ENCODE measurements at regions not wholly inside any gene's neighbourhood (a gene's known extent, or its start where the extent isn't known, plus 50 kb on each side); places are given as distances from the start of the nearest gene placed in this dataset.

DNA sequence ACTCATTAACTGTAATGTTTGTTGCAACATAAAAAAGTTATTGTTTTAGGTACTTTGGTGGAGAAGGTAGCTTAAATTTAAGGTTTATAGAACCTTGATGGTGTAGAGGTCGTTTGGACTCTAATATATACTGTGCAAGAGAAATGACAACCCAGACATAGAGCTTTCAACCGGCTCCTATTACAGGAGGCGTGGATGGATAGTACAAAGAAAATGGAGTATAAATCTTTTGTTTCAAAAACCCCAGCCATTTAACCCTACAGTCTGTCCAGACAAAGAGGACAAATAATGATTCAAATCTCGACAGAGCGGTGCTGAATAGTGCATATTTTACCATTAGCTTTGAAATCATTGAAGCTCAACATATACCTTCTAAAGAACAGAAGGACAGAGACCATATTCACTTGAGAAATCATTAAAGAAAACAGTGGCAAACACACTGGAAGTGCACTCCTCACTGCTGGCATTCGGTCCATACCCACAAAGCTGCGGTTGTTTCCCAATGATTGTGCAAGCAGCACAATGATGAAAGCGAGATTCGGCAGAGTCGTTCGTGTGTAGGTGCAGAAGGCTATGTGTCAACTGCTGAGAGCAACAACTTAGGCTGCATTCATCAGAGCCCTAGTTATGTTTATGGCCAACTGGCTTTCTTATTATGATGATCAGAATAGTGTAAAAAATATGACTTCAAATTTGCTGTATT is 688.6 kb downstream of the NOVA1 start:
- no peak for ATAC-seq
- TF ChIP-seq ZFP3 (CRISPR knock-in tag; IDR thresholded peaks at IDR 0.05) (no peak), ZNF8 (CRISPR knock-in tag; IDR thresholded peaks at IDR 0.05) (no peak), ISL1 (CRISPR knock-in tag; IDR thresholded peaks at IDR 0.05) (no peak), TOX (CRISPR knock-in tag; IDR thresholded peaks at IDR 0.05; ENCODE audit: borderline replicate concordance) (no peak), ESRRG (CRISPR knock-in tag; IDR thresholded peaks at IDR 0.05) (no peak)

DNA sequence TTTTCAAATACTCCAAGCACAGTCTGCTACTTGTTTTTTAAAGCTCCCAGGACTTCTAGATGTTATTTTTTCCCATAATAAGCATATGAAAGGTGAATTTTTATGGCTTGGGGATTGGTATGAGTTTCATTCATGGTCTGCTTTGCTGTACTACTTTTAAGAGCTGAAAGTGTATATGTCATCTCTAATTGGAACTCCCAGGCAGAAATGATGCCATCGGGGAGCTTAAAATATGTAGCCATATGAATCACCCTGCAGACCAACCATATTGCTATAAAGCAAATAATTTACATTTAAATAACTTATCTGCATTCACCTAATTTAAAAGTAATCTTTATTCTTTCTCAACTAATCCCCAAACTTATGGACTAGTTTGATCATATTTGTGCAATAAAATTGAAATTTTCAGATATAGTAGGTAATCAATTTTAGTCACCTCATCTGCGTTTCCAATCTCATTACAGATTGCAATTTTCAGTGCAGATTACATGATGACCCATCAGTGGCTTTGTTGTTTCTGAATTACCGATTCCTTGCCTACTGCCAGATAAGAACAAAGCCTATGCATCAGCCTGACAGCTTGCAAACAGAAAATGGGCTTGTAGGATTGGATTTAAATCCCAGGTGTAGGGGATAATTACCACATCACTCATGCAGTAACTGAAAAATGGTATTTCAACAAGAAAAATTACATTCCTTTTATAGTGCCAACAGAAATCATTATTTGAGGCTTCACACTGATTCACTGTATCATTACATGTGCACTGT is 689.4 kb downstream of the NOVA1 start:
- no peak for ATAC-seq
- no peak for TF ChIP-seq ZC3H10 (CRISPR knock-in tag; IDR thresholded peaks at IDR 0.05)
- TF ChIP-seq ZNF565 (CRISPR knock-in tag; conservative IDR thresholded peaks at IDR 0.05; ENCODE audit: low read depth) = no peak
- TF ChIP-seq SNAI2 (CRISPR knock-in tag; IDR thresholded peaks at IDR 0.05) = no peak
- no peak for TF ChIP-seq CSDC2 (CRISPR knock-in tag; IDR thresholded peaks at IDR 0.05)
- TF ChIP-seq ZNF70 (CRISPR knock-in tag; IDR thresholded peaks at IDR 0.05) = no peak
- no peak for TF ChIP-seq TOX (CRISPR knock-in tag; IDR thresholded peaks at IDR 0.05; ENCODE audit: borderline replicate concordance)
- no peak for TF ChIP-seq RARB (CRISPR knock-in tag; IDR thresholded peaks at IDR 0.05)

DNA sequence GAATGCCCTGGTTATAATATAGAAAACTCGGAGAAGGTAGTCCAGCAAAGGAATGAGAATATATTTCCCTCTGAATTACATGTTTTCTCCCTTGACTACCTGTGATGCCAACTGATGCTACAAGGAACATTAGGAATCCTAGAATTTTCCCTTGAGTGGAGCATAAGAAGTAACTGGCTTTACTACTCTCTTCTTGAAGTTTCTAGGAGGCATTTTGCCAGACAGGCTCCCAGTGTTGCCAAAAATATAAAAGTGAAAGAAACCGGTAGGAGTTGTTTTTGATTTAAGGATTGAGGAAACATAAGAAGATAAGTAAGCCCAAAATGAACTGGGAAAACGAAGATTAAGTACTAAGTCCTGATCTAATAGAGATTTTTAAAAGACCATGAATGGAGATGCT is 693.4 kb downstream of the NOVA1 start:
- no peak for ATAC-seq

DNA sequence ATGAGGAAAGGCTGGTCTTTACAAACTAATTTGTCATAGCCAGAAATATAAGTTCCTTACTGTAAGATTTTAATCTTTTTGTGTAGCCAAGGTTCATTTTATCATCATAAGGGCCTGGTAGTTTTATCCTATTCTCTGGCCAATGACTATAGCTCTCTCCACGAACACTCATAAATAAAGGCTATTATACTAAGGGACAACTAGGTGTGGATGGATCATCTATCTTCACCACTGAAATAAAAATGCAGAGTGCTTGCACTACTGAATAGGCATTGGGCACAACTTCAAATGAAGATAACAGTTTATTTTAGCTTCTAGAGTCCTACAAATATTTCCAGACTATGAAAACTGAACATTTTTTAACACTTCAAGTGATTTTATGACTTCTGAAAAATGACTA is 698.6 kb downstream of the NOVA1 start:
- TF ChIP-seq SNAI2 (CRISPR knock-in tag; IDR thresholded peaks at IDR 0.05) (no peak), ZNF70 (CRISPR knock-in tag; IDR thresholded peaks at IDR 0.05) (no peak), TCF4 (CRISPR knock-in tag; IDR thresholded peaks at IDR 0.05; ENCODE audit: borderline replicate concordance) (no peak), ZNF565 (CRISPR knock-in tag; conservative IDR thresholded peaks at IDR 0.05; ENCODE audit: low read depth) (no peak), BACH2 (CRISPR knock-in tag; IDR thresholded peaks at IDR 0.05; ENCODE audit: borderline replicate concordance) (no peak), PPARA (CRISPR knock-in tag; IDR thresholded peaks at IDR 0.05; ENCODE audit: borderline replicate concordance) (no peak), RARB (CRISPR knock-in tag; IDR thresholded peaks at IDR 0.05) (no peak), ISL1 (CRISPR knock-in tag; IDR thresholded peaks at IDR 0.05) (no peak)
- TF ChIP-seq, protein P1, sequence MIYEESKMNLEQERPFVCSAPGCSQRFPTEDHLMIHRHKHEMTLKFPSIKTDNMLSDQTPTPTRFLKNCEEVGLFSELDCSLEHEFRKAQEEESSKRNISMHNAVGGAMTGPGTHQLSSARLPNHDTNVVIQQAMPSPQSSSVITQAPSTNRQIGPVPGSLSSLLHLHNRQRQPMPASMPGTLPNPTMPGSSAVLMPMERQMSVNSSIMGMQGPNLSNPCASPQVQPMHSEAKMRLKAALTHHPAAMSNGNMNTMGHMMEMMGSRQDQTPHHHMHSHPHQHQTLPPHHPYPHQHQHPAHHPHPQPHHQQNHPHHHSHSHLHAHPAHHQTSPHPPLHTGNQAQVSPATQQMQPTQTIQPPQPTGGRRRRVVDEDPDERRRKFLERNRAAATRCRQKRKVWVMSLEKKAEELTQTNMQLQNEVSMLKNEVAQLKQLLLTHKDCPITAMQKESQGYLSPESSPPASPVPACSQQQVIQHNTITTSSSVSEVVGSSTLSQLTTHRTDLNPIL (CRISPR knock-in tag; IDR thresholded peaks at IDR 0.05; ENCODE audit: low read depth) = no peak
- TF ChIP-seq, protein P2, sequence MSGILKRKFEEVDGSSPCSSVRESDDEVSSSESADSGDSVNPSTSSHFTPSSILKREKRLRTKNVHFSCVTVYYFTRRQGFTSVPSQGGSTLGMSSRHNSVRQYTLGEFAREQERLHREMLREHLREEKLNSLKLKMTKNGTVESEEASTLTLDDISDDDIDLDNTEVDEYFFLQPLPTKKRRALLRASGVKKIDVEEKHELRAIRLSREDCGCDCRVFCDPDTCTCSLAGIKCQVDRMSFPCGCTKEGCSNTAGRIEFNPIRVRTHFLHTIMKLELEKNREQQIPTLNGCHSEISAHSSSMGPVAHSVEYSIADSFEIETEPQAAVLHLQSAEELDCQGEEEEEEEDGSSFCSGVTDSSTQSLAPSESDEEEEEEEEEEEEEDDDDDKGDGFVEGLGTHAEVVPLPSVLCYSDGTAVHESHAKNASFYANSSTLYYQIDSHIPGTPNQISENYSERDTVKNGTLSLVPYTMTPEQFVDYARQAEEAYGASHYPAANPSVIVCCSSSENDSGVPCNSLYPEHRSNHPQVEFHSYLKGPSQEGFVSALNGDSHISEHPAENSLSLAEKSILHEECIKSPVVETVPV (CRISPR knock-in tag; IDR thresholded peaks at IDR 0.05) = no peak
- no peak for ATAC-seq

More for the DNA sequence above, 693.4 kb downstream of the NOVA1 start:
- TF ChIP-seq ZNF70 (CRISPR knock-in tag; IDR thresholded peaks at IDR 0.05) (no peak), ZNF565 (CRISPR knock-in tag; conservative IDR thresholded peaks at IDR 0.05; ENCODE audit: low read depth) (no peak), ISL1 (CRISPR knock-in tag; IDR thresholded peaks at IDR 0.05) (no peak), ZC3H10 (CRISPR knock-in tag; IDR thresholded peaks at IDR 0.05) (no peak), ZFP3 (CRISPR knock-in tag; IDR thresholded peaks at IDR 0.05) (no peak), PPARA (CRISPR knock-in tag; IDR thresholded peaks at IDR 0.05; ENCODE audit: borderline replicate concordance) (no peak), TCF4 (CRISPR knock-in tag; IDR thresholded peaks at IDR 0.05; ENCODE audit: borderline replicate concordance) (no peak), GLIS3 (CRISPR knock-in tag; IDR thresholded peaks at IDR 0.05) (no peak), BACH2 (CRISPR knock-in tag; IDR thresholded peaks at IDR 0.05; ENCODE audit: borderline replicate concordance) (no peak), ZFP30 (CRISPR knock-in tag; IDR thresholded peaks at IDR 0.05) (no peak), ESRRG (CRISPR knock-in tag; IDR thresholded peaks at IDR 0.05) (no peak)
- TF ChIP-seq, protein P3, sequence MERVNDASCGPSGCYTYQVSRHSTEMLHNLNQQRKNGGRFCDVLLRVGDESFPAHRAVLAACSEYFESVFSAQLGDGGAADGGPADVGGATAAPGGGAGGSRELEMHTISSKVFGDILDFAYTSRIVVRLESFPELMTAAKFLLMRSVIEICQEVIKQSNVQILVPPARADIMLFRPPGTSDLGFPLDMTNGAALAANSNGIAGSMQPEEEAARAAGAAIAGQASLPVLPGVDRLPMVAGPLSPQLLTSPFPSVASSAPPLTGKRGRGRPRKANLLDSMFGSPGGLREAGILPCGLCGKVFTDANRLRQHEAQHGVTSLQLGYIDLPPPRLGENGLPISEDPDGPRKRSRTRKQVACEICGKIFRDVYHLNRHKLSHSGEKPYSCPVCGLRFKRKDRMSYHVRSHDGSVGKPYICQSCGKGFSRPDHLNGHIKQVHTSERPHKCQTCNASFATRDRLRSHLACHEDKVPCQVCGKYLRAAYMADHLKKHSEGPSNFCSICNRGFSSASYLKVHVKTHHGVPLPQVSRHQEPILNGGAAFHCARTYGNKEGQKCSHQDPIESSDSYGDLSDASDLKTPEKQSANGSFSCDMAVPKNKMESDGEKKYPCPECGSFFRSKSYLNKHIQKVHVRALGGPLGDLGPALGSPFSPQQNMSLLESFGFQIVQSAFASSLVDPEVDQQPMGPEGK (CRISPR knock-in tag; IDR thresholded peaks at IDR 0.05; ENCODE audit: borderline replicate concordance) = no peak
- TF ChIP-seq, protein P1 (CRISPR knock-in tag; IDR thresholded peaks at IDR 0.05; ENCODE audit: low read depth) = no peak
- TF ChIP-seq, protein P4, sequence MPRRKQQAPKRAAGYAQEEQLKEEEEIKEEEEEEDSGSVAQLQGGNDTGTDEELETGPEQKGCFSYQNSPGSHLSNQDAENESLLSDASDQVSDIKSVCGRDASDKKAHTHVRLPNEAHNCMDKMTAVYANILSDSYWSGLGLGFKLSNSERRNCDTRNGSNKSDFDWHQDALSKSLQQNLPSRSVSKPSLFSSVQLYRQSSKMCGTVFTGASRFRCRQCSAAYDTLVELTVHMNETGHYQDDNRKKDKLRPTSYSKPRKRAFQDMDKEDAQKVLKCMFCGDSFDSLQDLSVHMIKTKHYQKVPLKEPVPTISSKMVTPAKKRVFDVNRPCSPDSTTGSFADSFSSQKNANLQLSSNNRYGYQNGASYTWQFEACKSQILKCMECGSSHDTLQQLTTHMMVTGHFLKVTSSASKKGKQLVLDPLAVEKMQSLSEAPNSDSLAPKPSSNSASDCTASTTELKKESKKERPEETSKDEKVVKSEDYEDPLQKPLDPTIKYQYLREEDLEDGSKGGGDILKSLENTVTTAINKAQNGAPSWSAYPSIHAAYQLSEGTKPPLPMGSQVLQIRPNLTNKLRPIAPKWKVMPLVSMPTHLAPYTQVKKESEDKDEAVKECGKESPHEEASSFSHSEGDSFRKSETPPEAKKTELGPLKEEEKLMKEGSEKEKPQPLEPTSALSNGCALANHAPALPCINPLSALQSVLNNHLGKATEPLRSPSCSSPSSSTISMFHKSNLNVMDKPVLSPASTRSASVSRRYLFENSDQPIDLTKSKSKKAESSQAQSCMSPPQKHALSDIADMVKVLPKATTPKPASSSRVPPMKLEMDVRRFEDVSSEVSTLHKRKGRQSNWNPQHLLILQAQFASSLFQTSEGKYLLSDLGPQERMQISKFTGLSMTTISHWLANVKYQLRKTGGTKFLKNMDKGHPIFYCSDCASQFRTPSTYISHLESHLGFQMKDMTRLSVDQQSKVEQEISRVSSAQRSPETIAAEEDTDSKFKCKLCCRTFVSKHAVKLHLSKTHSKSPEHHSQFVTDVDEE (CRISPR knock-in tag; IDR thresholded peaks at IDR 0.05) = no peak
